ENCODE measurements at regions not wholly inside any gene's neighbourhood (a gene's known extent, or its start where the extent isn't known, plus 50 kb on each side); places are given as distances from the start of the nearest gene placed in this dataset.

DNA sequence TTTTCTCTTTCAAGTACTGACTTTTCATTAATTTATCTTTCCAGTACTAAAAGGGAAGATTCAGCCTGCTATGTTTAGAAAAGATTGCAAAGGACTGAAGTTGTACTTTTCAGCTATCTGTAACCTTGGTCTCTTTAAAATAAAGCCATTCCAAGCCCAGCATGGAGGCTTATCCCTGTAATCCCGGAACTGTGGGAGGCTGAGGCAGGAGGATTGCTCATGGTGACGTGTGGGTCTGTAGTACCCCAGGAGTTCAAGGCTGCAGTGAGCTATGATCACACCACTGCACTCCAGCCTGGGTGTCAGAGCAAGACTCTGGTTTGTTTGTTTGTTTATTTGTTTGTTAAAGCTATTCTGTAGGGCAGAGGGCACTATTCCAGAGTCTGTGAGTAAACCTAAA is 50.6 kb upstream of the TMEM170B start:
- H3K27ac ChIP-seq, result no peak overlapping the region
- no peak for TF ChIP-seq CTCF (conservative IDR thresholded peaks at IDR 0.05)

DNA sequence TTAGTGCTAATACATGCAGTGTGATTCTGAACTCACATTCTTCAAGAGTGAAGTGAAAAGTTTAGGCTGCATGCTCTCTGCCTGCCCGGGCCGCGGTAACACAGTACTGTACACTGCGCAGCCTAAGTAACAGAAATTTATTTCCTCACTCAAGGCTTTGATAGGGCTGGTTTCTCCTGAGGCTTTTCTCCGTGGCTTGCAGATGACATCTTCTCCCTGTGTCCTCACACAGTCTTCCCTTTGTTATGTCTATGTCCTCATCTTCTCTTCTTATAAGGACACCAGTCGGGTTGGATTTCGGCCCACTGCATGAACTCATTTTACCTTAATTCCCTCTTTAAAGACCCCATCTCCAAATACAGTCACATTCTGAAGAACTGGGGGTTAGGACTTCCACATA is 51.1 kb upstream of the TMEM170B start:
- no peak for TF ChIP-seq CTCF (conservative IDR thresholded peaks at IDR 0.05)
- no peak overlapping the region for H3K27ac ChIP-seq

- no peak overlapping the region for H3K27ac ChIP-seq
- TF ChIP-seq CTCF (conservative IDR thresholded peaks at IDR 0.05), result no peak
Observed at GRCh38 chr6:11486051-11486450, 51.5 kb upstream of the TMEM170B start.

- H3K27ac ChIP-seq, result no peak overlapping the region
- TF ChIP-seq CTCF (conservative IDR thresholded peaks at IDR 0.05), result no peak
Observed at GRCh38 chr6:11485271-11485670, 52.3 kb upstream of the TMEM170B start.

GRCh38 chr6:11484441-11484840 is 53.1 kb upstream of the TMEM170B start:
- H3K27ac ChIP-seq, result no peak overlapping the region
- TF ChIP-seq CTCF (conservative IDR thresholded peaks at IDR 0.05), result no peak

GRCh38 chr6:11482616-11483015 is 54.9 kb upstream of the TMEM170B start:
- no peak for TF ChIP-seq CTCF (conservative IDR thresholded peaks at IDR 0.05)
- no peak overlapping the region for H3K27ac ChIP-seq

DNA sequence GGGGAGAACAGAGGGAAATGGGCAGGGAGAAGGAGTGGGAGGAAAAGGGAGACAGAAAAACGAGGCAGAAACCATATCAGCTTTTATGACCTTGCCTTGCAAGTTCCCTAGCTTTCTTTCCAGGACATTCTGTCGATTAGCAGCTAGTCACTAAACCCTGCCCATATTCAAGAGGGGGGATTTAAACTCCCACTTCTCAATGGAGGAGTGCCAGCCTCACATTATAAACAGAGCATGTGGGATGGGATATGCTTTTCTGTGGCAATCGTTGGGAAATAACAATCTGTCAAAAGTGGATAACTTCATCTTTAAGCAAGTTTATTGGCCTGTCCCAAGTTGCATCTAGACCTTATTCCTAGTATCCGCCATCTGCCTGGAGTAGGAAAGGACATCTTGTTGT is 57.0 kb upstream of the TMEM170B start:
- no peak overlapping the region for H3K27ac ChIP-seq
- no peak for TF ChIP-seq CTCF (conservative IDR thresholded peaks at IDR 0.05)

DNA sequence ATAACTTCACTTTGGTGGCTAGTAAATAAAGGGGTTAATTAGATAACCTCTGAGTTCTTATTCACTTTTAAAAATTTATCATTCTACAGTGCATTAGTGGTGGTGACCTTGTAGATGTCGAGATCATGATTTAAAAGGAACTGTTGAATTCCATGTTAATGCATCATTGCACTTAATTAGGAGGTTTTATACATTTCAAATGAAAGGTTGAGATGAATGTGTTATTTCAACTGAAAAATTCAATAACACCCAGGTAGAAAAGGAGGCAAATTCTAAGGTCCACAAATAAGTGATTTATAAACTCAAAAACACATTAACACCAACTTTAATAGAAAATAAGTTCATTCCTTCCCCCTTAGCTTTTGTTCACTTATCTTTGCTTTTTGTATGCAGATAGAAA is 58.3 kb upstream of the TMEM170B start:
- H3K27ac ChIP-seq, result no peak overlapping the region
- TF ChIP-seq CTCF (conservative IDR thresholded peaks at IDR 0.05), result no peak

Data from VCaP (cell line).